NCI-H146 (cell line): ENCODE measurements at regions not wholly inside any gene's neighbourhood (a gene's known extent, or its start where the extent isn't known, plus 50 kb on each side); places are given as distances from the start of the nearest gene placed in this dataset.

Source experiments
- DNase-seq: peaks from one replicate; lab custom pipeline; 2025; lab: John Stamatoyannopoulos, UW

GRCh38 chr9:126221480-126221879 lies 105.1 kb upstream of the MVB12B start:
- DNase-seq = no peak

- no peak for DNase-seq
These were observed 104.2 kb upstream of the MVB12B start for GRCh38 chr9:126222363-126222834.

- no peak for DNase-seq
These were observed 103.7 kb upstream of the MVB12B start for GRCh38 chr9:126222835-126223431.

GRCh38 chr9:126223798-126224531 lies 102.7 kb upstream of the MVB12B start:
- no peak for DNase-seq

GRCh38 chr9:126225611-126226609 lies 100.7 kb upstream of the MVB12B start:
- DNase-seq = no peak

GRCh38 chr9:126226991-126227936 lies 99.4 kb upstream of the MVB12B start:
- DNase-seq = no peak

DNA sequence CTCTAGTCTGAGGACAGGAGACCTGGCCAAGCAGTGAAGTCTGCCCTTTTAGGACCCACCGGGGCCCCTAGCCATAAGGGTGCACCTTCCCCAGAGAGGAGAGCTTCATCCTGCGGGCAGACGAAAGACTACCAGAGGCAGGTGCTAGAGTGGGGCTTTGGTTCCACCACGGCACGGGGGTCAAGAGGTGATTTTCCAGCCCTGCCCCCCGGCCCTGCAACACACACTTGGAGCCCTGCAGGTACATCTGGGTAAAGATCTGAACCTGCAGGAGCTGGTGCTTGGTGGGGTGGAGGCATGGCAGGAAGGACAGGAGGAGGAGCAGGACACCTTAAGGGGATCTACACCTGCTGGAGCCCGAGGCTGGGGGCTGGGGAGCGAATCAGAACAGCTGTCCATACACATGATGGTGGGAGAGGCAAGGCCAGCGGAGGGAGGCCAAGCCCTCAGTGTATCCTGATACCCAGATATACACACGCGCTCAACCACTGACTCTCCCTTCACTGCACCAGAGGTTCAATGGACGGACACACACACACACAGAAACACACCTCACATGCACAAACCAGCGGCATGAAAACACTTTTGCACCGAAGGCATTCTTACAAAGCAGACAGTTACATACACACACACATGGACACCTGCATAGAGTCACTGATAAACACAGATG lies 98.4 kb upstream of the MVB12B start:
- no peak for DNase-seq

- DNase-seq = peak; percentile 44
These were observed 97.7 kb upstream of the MVB12B start for GRCh38 chr9:126228781-126229444.

DNA sequence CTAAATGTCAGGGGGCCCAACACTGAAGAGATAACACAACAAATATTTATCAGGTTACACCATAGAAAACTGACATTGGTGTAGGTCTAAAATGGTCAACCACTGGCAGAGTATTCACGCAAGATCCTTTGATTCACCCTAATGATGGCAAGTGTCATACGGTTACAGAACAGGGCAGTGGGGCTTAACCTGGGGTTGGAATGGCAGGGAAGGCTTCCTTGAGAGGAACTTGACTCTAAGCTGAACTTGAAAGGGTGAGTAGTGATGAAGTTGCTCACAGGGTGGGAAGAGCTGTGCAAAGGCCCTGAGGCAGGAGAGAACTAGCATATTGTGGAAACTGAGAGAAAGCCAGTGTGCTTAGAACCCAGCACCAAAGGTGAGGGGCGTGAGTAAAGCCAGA lies 97.1 kb upstream of the MVB12B start:
- no peak for DNase-seq

GRCh38 chr9:126230692-126231091 lies 95.9 kb upstream of the MVB12B start:
- no peak for DNase-seq

GRCh38 chr9:126232461-126232860 lies 94.2 kb upstream of the MVB12B start:
- no peak for DNase-seq

GRCh38 chr9:126233175-126233574 lies 93.5 kb upstream of the MVB12B start:
- no peak for DNase-seq

DNA sequence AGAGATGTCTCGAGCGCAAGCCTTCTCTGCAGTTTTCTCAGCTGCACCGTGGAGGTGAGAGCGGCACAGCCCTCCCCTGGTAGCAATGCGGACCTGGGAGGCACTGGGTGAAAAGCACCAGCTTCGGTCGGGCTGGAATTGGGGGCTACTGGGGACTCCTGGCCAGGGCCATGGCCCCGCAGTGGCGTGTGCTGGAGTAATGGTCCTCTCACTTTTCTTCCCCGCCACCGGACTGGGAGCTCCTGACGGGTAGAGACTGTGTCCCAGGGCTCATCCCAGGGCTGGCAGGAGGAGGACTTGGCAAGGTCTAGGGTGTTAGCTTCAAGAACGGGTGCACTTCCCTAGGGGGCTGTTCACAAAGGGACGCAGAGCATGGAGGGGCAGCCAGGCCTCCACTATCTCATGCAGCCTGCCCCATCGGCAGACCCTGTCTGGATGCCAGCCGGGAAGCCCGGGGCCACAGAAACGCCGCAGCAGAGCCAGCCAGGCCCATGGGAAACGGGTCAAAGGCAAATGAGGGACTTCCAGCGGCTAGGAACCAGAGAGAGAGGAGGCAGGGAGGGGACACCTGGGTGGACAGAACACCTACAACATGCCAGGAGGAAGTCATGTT lies 92.6 kb upstream of the MVB12B start:
- no peak for DNase-seq

DNA sequence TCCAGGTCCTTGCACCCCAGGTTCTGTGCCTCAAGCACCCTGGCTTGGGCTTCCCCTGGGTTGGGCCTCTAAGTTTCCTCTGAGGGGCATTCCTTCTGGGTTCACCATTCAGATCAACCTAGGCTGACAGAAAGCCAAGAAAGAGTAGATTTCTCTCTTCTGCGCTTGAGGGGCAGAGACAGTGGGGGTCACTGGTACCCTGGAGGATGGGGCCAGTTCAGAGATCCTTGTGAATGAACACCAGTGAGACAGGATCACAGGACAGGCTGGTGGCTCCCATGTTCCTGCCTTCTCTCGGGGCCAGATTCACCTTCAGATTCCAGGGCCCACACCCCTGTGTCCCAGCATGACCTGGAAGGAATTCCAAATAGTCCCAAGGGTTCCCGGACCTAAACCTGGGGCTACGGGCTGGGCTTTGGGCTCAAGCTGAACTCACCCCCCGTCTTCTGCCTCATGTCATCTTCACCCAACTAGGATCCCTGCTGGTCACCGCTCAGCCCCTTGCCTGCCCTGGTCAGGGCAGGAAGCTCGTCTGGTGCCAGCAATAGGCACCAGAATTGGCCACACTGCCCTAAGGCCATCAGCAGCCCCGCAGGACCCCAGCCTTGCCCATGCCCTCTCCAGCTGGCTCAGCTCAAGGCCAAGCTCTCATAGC lies 91.8 kb upstream of the MVB12B start:
- DNase-seq = no peak

- no peak for DNase-seq
These were observed 91.0 kb upstream of the MVB12B start for GRCh38 chr9:126235336-126236243.

GRCh38 chr9:126236273-126236672 lies 90.4 kb upstream of the MVB12B start:
- no peak for DNase-seq

GRCh38 chr9:126238415-126238814 lies 88.2 kb upstream of the MVB12B start:
- no peak for DNase-seq

GRCh38 chr9:126239515-126239914 lies 87.1 kb upstream of the MVB12B start:
- DNase-seq = no peak
